SK-N-SH treated with all-trans-retinoic acid at 6 μM for 48 hours (cell line): ENCODE measurements at regions not wholly inside any gene's neighbourhood (a gene's known extent, or its start where the extent isn't known, plus 50 kb on each side); places are given as distances from the start of the nearest gene placed in this dataset.

Experiments
- ATAC-seq: fragments of 200-7000 bp; cut with Tn5 transposase; 3 replicates; pipeline ENCODE4 v1.9.1; 2020; ENCODE audit warnings: mild to moderate bottlenecking, moderate library complexity
- ARNTL ChIP-seq: fragments of 450-650 bp; formaldehyde crosslinking; IDR thresholded peaks from 2 replicates; pipeline ENCODE4 v1.5.0; 2020; ENCODE audit warnings: low read depth, mild to moderate bottlenecking, moderate library complexity, borderline replicate concordance
- BACH2 ChIP-seq: fragments of 250-450 bp; sonication (Bioruptor Pico); IDR thresholded peaks from 2 replicates; pipeline ENCODE4 v1.9.0; 2021; ENCODE audit warnings: mild to moderate bottlenecking, borderline replicate concordance
- CSDC2 ChIP-seq: fragments of 250-450 bp; sonication (Bioruptor Pico); IDR thresholded peaks from 2 replicates; pipeline ENCODE4 v1.5.0; 2020; ENCODE audit warnings: mild to moderate bottlenecking, moderate library complexity
- ESRRG ChIP-seq: fragments of 250-450 bp; sonication (Bioruptor Pico); IDR thresholded peaks from 2 replicates; pipeline ENCODE4 v1.6.1; 2021; ENCODE audit warnings: mild to moderate bottlenecking
- GLIS3 ChIP-seq: fragments of 250-450 bp; sonication (Bioruptor Pico); IDR thresholded peaks from 2 replicates; pipeline ENCODE4 v1.5.0; 2020; ENCODE audit warnings: mild to moderate bottlenecking, moderate library complexity
- ISL1 ChIP-seq: fragments of 250-450 bp; sonication (Bioruptor Pico); IDR thresholded peaks from 2 replicates; pipeline ENCODE4 v2.1.2; 2022; ENCODE audit warnings: mild to moderate bottlenecking, moderate library complexity
- OSR1 ChIP-seq: fragments of 250-450 bp; sonication (Bioruptor Pico); IDR thresholded peaks from 2 replicates; pipeline ENCODE4 v1.8.0; 2022; ENCODE audit warnings: moderate library complexity, mild to moderate bottlenecking, inconsistent platforms
- PPARA ChIP-seq: fragments of 250-450 bp; sonication (Bioruptor Pico); IDR thresholded peaks from 2 replicates; pipeline ENCODE4 v1.5.0; 2020; ENCODE audit warnings: mild to moderate bottlenecking, borderline replicate concordance
- RARB ChIP-seq: fragments of 250-450 bp; sonication (Bioruptor Pico); IDR thresholded peaks from 2 replicates; pipeline ENCODE4 v1.8.0; 2021; ENCODE audit warnings: mild to moderate bottlenecking, moderate library complexity
- SNAI2 ChIP-seq: fragments of 250-450 bp; sonication (Bioruptor Pico); IDR thresholded peaks from 2 replicates; pipeline ENCODE4 v1.5.0; 2020; ENCODE audit warnings: mild to moderate bottlenecking, moderate library complexity
- TCF4 ChIP-seq: fragments of 250-450 bp; sonication (Bioruptor Pico); IDR thresholded peaks from 2 replicates; pipeline ENCODE4 v1.8.0; 2021; ENCODE audit warnings: mild to moderate bottlenecking, moderate library complexity, borderline replicate concordance
- TOX ChIP-seq: fragments of 250-450 bp; sonication (Bioruptor Pico); IDR thresholded peaks from 2 replicates; pipeline ENCODE4 v1.8.0; 2021; ENCODE audit warnings: mild to moderate bottlenecking, moderate library complexity, borderline replicate concordance
- ZC3H10 ChIP-seq: fragments of 250-450 bp; sonication (Bioruptor Pico); IDR thresholded peaks from 2 replicates; pipeline ENCODE4 v1.5.1; 2021; ENCODE audit warnings: mild to moderate bottlenecking, moderate library complexity
- ZFP3 ChIP-seq: fragments of 250-450 bp; sonication (Bioruptor Pico); IDR thresholded peaks from 2 replicates; pipeline ENCODE4 v1.5.0; 2020; ENCODE audit warnings: mild to moderate bottlenecking, moderate library complexity
- ZFP30 ChIP-seq: fragments of 450-650 bp; formaldehyde crosslinking; IDR thresholded peaks from 2 replicates; pipeline ENCODE4 v1.5.0; 2022; ENCODE audit warnings: mild to moderate bottlenecking, moderate library complexity
- ZNF565 ChIP-seq: fragments of 450-650 bp; formaldehyde crosslinking; conservative IDR thresholded peaks from 2 replicates; pipeline ENCODE4 v1.5.0; 2020; ENCODE audit warnings: low read depth, mild to moderate bottlenecking, moderate library complexity
- ZNF70 ChIP-seq: fragments of 450-650 bp; formaldehyde crosslinking; IDR thresholded peaks from 2 replicates; pipeline ENCODE4 v1.5.0; 2020; ENCODE audit warnings: mild to moderate bottlenecking, moderate library complexity
- ZNF8 ChIP-seq: fragments of 450-650 bp; formaldehyde crosslinking; IDR thresholded peaks from 2 replicates; pipeline ENCODE4 v1.5.0; 2020; ENCODE audit warnings: mild to moderate bottlenecking, moderate library complexity
- TF ChIP-seq, protein P1 (sequence below): fragments of 250-450 bp; sonication (Bioruptor Pico); IDR thresholded peaks from 2 replicates; pipeline ENCODE4 v1.8.0; 2020; ENCODE audit warnings: mild to moderate bottlenecking, moderate library complexity, borderline replicate concordance
- TF ChIP-seq, protein P2 (sequence below): fragments of 250-450 bp; sonication (Bioruptor Pico); IDR thresholded peaks from 2 replicates; pipeline ENCODE4 v1.5.1; 2020; ENCODE audit warnings: low read depth, mild to moderate bottlenecking, moderate library complexity
- TF ChIP-seq, protein P3 (sequence below): fragments of 250-450 bp; sonication (Bioruptor Pico); IDR thresholded peaks from 2 replicates; pipeline ENCODE4 v1.8.0; 2021; ENCODE audit warnings: low read depth, mild to moderate bottlenecking, moderate library complexity, borderline replicate concordance
- TF ChIP-seq, protein P4 (sequence below): fragments of 250-450 bp; sonication (Bioruptor Pico); IDR thresholded peaks from 2 replicates; pipeline ENCODE4 v1.5.1; 2021; ENCODE audit warnings: mild to moderate bottlenecking, moderate library complexity
- TF ChIP-seq, protein P5 (sequence below): fragments of 250-450 bp; sonication (Bioruptor Pico); IDR thresholded peaks from 2 replicates; pipeline ENCODE4 v1.5.0; 2020; ENCODE audit warnings: mild to moderate bottlenecking, moderate library complexity

DNA sequence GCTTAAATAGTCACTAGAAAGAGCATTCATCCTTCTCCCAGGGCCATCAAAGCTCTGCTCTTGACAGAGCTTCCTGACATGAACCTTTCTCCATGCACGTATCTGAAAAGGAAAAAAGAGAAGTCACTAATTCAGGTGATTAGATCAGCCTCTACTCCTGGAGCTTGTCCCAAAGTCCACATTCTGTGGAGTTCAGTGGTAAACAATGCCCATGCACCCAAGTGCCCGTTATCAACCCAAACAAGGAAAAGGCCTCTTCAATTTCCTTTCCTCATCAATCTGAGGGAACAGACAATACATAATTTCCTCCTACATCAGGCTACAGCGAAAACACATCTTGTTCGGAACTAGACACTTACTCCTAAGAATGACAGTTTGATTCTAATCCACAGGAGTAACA is 129.2 kb upstream of the PCSK2 start:
- no peak for ATAC-seq
- TF ChIP-seq TOX = no peak
- TF ChIP-seq ZNF565 (CRISPR knock-in tag) = no peak
- TF ChIP-seq, all 23 proteins: peak for 0

DNA sequence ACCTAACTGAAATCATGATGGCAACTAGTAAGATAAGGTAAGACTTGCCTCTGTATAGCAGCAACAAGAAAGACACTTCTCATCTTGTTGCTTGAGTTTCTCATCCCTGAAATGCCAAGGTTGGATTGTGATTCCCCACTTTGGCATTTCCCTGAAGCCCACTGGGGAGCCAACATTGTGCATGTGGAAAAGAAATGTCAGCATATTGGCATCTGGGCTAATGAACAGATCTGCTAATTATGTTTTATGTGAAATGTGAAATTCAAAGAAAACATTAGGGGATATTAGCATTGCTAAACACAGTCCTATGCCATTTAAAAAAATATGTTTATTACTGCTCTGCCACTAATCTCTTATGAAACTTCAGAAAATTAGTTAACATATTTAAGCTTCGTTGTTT is 126.3 kb upstream of the PCSK2 start:
- TF ChIP-seq ZFP30 (CRISPR knock-in tag) (no peak), TOX (no peak), CSDC2 (CRISPR knock-in tag) (no peak), ISL1 (CRISPR knock-in tag) (no peak), BACH2 (CRISPR knock-in tag) (no peak), RARB (no peak), TCF4 (CRISPR knock-in tag) (no peak), SNAI2 (CRISPR knock-in tag) (no peak), GLIS3 (CRISPR knock-in tag) (no peak), PPARA (CRISPR knock-in tag) (no peak), ZFP3 (no peak)
- TF ChIP-seq, protein P1, sequence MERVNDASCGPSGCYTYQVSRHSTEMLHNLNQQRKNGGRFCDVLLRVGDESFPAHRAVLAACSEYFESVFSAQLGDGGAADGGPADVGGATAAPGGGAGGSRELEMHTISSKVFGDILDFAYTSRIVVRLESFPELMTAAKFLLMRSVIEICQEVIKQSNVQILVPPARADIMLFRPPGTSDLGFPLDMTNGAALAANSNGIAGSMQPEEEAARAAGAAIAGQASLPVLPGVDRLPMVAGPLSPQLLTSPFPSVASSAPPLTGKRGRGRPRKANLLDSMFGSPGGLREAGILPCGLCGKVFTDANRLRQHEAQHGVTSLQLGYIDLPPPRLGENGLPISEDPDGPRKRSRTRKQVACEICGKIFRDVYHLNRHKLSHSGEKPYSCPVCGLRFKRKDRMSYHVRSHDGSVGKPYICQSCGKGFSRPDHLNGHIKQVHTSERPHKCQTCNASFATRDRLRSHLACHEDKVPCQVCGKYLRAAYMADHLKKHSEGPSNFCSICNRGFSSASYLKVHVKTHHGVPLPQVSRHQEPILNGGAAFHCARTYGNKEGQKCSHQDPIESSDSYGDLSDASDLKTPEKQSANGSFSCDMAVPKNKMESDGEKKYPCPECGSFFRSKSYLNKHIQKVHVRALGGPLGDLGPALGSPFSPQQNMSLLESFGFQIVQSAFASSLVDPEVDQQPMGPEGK (CRISPR knock-in tag) = no peak
- TF ChIP-seq, protein P2, sequence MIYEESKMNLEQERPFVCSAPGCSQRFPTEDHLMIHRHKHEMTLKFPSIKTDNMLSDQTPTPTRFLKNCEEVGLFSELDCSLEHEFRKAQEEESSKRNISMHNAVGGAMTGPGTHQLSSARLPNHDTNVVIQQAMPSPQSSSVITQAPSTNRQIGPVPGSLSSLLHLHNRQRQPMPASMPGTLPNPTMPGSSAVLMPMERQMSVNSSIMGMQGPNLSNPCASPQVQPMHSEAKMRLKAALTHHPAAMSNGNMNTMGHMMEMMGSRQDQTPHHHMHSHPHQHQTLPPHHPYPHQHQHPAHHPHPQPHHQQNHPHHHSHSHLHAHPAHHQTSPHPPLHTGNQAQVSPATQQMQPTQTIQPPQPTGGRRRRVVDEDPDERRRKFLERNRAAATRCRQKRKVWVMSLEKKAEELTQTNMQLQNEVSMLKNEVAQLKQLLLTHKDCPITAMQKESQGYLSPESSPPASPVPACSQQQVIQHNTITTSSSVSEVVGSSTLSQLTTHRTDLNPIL (CRISPR knock-in tag) = no peak
- TF ChIP-seq, all 23 proteins: peak for 0

DNA sequence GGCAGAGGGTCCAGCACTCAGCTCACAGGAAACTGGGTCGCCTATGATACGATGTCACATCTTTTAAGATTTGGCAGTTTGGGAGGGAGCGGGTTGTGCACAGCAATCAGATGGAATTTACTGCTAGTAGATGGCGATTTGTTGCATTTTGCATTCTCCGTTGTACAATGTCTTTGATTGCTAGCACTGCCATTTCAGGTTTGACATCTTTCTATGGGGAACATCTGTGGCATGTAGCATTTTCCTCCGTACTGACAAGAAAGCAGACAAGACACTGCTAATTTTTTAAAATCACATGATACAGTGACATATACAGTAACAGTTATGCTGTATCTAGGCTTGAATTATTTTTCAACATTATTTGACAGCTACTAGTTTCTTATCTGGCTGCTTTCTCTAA is 119.7 kb upstream of the PCSK2 start:
- no peak for ATAC-seq
- no peak for TF ChIP-seq RARB
- no peak for TF ChIP-seq TCF4 (CRISPR knock-in tag)
- TF ChIP-seq, protein P2 (CRISPR knock-in tag) = no peak
- TF ChIP-seq ZFP30 (CRISPR knock-in tag) = no peak
- no peak for TF ChIP-seq SNAI2 (CRISPR knock-in tag)
- TF ChIP-seq ESRRG (CRISPR knock-in tag) = no peak
- no peak for TF ChIP-seq ARNTL (CRISPR knock-in tag)
- no peak for TF ChIP-seq PPARA (CRISPR knock-in tag)
- no peak for TF ChIP-seq ZNF8 (CRISPR knock-in tag)
- TF ChIP-seq ISL1 (CRISPR knock-in tag) = no peak
- no peak for TF ChIP-seq GLIS3 (CRISPR knock-in tag)
- TF ChIP-seq CSDC2 (CRISPR knock-in tag) = no peak
- TF ChIP-seq ZFP3 = no peak
- TF ChIP-seq, protein P3, sequence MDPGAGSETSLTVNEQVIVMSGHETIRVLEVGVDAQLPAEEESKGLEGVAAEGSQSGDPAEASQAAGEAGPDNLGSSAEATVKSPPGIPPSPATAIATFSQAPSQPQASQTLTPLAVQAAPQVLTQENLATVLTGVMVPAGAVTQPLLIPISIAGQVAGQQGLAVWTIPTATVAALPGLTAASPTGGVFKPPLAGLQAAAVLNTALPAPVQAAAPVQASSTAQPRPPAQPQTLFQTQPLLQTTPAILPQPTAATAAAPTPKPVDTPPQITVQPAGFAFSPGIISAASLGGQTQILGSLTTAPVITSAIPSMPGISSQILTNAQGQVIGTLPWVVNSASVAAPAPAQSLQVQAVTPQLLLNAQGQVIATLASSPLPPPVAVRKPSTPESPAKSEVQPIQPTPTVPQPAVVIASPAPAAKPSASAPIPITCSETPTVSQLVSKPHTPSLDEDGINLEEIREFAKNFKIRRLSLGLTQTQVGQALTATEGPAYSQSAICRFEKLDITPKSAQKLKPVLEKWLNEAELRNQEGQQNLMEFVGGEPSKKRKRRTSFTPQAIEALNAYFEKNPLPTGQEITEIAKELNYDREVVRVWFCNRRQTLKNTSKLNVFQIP (CRISPR knock-in tag) = no peak
- TF ChIP-seq, protein P4, sequence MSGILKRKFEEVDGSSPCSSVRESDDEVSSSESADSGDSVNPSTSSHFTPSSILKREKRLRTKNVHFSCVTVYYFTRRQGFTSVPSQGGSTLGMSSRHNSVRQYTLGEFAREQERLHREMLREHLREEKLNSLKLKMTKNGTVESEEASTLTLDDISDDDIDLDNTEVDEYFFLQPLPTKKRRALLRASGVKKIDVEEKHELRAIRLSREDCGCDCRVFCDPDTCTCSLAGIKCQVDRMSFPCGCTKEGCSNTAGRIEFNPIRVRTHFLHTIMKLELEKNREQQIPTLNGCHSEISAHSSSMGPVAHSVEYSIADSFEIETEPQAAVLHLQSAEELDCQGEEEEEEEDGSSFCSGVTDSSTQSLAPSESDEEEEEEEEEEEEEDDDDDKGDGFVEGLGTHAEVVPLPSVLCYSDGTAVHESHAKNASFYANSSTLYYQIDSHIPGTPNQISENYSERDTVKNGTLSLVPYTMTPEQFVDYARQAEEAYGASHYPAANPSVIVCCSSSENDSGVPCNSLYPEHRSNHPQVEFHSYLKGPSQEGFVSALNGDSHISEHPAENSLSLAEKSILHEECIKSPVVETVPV (CRISPR knock-in tag) = no peak
- TF ChIP-seq ZC3H10 (CRISPR knock-in tag) = no peak
- no peak for TF ChIP-seq ZNF70 (CRISPR knock-in tag)
- no peak for TF ChIP-seq OSR1
- TF ChIP-seq BACH2 (CRISPR knock-in tag) = no peak
- TF ChIP-seq, protein P5, sequence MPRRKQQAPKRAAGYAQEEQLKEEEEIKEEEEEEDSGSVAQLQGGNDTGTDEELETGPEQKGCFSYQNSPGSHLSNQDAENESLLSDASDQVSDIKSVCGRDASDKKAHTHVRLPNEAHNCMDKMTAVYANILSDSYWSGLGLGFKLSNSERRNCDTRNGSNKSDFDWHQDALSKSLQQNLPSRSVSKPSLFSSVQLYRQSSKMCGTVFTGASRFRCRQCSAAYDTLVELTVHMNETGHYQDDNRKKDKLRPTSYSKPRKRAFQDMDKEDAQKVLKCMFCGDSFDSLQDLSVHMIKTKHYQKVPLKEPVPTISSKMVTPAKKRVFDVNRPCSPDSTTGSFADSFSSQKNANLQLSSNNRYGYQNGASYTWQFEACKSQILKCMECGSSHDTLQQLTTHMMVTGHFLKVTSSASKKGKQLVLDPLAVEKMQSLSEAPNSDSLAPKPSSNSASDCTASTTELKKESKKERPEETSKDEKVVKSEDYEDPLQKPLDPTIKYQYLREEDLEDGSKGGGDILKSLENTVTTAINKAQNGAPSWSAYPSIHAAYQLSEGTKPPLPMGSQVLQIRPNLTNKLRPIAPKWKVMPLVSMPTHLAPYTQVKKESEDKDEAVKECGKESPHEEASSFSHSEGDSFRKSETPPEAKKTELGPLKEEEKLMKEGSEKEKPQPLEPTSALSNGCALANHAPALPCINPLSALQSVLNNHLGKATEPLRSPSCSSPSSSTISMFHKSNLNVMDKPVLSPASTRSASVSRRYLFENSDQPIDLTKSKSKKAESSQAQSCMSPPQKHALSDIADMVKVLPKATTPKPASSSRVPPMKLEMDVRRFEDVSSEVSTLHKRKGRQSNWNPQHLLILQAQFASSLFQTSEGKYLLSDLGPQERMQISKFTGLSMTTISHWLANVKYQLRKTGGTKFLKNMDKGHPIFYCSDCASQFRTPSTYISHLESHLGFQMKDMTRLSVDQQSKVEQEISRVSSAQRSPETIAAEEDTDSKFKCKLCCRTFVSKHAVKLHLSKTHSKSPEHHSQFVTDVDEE (CRISPR knock-in tag) = no peak

More for the DNA sequence above, 126.3 kb upstream of the PCSK2 start:
- no peak for ATAC-seq
